Esophagus squamous epithelium (tissue), 5 donors: ENCODE measurements at regions not wholly inside any gene's neighbourhood (a gene's known extent, or its start where the extent isn't known, plus 50 kb on each side); places are given as distances from the start of the nearest gene placed in this dataset.
"Not testable (repeated sequence)": the region's sequence is repeated elsewhere in the genome, so short reads cannot be mapped to it uniquely, and the experiment has no call there.

Experiments
- DNase-seq: peaks from one replicate; lab custom pipeline; 2025; lab: John Stamatoyannopoulos, UW
- H3K27ac ChIP-seq, 4 donors: fragments of 200-600 bp; sonication (generic); one replicate each; pipeline ENCODE4 v1.5.1; 2016 to 2019; ENCODE audit warnings: mild to moderate bottlenecking in 1 of 4
- H3K27me3 ChIP-seq, 4 donors: fragments of 200-600 bp; sonication (generic); 1 replicate in 3 of 4; 2 replicates in 1 of 4; pipeline versions ENCODE4 v1.5.1 to v1.6.0; 2017 to 2021; ENCODE audit warnings: antibody characterized with exemption in 1 of 4
- H3K36me3 ChIP-seq, 3 donors: fragments of 200-600 bp; sonication (generic); one replicate each; pipeline ENCODE4 v1.5.1; 2016 to 2019
- H3K4me1 ChIP-seq, 3 donors: fragments of 200-600 bp; sonication (generic); one replicate each; pipeline ENCODE4 v1.5.1; 2017 to 2019
- H3K4me3 ChIP-seq, 4 donors: fragments of 200-600 bp; sonication (generic); 1 replicate in 3 of 4; 2 replicates in 1 of 4; pipeline ENCODE4 v1.5.1; 2016 to 2019; ENCODE audit warnings: mild to moderate bottlenecking in 2 of 4, moderate library complexity in 1 of 4
- H3K9me3 ChIP-seq, 3 donors: fragments of 200-600 bp; sonication (generic); one replicate each; pipeline ENCODE4 v1.5.1; 2016 to 2019
- POLR2A ChIP-seq, 4 donors: fragments of 450-650 bp; IDR thresholded peaks; one replicate each; pipeline ENCODE4 v1.6.1; 2017; ENCODE audit warnings: antibody characterized with exemption in 4 of 4, mild to moderate bottlenecking in 4 of 4, moderate library complexity in 3 of 4
- WGBS, 2 donors: methylation state at CpG; one replicate each; pipeline ENCODE4 v1.1.5; 2018; 5-methylcytosine and 5-hydroxymethylcytosine counted together
- intact Hi-C: fragments of 100-400 bp; cut with DNase I; formaldehyde crosslinking; loops from one replicate; pipeline ENCODE4 v1.15.0; 2022
- TF ChIP-seq, protein P1 (sequence below), 6 experiments: fragments of 450-650 bp in 4 of 6; fragments of 200-600 bp in 2 of 6; sonication (generic) in 2 of 6; IDR thresholded peaks; one replicate each; pipeline ENCODE4 v1.5.1; 2016 to 2019; ENCODE audit warnings: antibody characterized with exemption in 6 of 6, mild to moderate bottlenecking in 4 of 6, moderate library complexity in 4 of 6
- donor health status: DM: yes; HTN: yes; CAD: no.

DNA sequence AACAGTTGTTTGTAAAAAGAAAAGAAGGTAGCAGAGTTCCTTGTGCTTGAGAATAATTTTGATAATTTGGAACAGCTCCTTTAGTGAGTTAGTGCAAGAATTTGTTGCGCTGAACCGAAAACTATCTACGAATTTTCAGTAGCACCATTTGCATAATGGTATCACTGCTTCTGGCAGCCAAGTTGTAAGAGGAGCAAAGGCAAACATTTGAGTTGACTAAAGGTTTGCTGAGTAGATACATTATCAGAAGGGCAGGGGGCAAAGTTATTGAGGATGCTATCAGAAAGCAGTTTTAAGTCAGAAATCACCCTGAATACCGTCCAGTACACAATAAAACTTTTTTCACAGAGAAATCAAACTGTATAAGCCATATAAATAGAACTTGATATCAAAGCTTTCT is 181.5 kb upstream of the MOCS2 start:
- intact Hi-C loops = no loop called here
- Histone ChIP-seq H3K4me1 (no peaks in the 10 kb centered on the region), H3K9me3 (peaks cover 0 to 10% (median 0%) of the 10 kb centered on the region in 3 donors), H3K4me3 (no peak overlapping the region), H3K27me3 (no peaks in the 10 kb centered on the region), H3K36me3 (no peaks in the 10 kb centered on the region), H3K27ac (no peak overlapping the region)
- TF ChIP-seq, protein P1, sequence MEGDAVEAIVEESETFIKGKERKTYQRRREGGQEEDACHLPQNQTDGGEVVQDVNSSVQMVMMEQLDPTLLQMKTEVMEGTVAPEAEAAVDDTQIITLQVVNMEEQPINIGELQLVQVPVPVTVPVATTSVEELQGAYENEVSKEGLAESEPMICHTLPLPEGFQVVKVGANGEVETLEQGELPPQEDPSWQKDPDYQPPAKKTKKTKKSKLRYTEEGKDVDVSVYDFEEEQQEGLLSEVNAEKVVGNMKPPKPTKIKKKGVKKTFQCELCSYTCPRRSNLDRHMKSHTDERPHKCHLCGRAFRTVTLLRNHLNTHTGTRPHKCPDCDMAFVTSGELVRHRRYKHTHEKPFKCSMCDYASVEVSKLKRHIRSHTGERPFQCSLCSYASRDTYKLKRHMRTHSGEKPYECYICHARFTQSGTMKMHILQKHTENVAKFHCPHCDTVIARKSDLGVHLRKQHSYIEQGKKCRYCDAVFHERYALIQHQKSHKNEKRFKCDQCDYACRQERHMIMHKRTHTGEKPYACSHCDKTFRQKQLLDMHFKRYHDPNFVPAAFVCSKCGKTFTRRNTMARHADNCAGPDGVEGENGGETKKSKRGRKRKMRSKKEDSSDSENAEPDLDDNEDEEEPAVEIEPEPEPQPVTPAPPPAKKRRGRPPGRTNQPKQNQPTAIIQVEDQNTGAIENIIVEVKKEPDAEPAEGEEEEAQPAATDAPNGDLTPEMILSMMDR (IDR thresholded peaks at IDR 0.05) = no peak
- TF ChIP-seq POLR2A (IDR thresholded peaks at IDR 0.05) = no peak
- WGBS, 2 donors = 61 to 84% methylated on average over 4 of the region's 4 CpGs
- DNase-seq = no peak

GRCh38 chr5:53291528-53291927 is 182.0 kb upstream of the MOCS2 start:
- H3K27me3 ChIP-seq = no peaks in the 10 kb centered on the region
- H3K4me1 ChIP-seq = no peaks in the 10 kb centered on the region
- peak overlapping the region in 1 of 4 donors; percentile 45 for H3K27ac ChIP-seq
- TF ChIP-seq POLR2A (IDR thresholded peaks at IDR 0.05) = no peak
- TF ChIP-seq, protein P1 (IDR thresholded peaks at IDR 0.05) = no peak
- H3K9me3 ChIP-seq = peaks cover 0 to 10% (median 0%) of the 10 kb centered on the region in 3 donors
- no peak for DNase-seq
- H3K36me3 ChIP-seq = no peaks in the 10 kb centered on the region
- no peak overlapping the region for H3K4me3 ChIP-seq
- intact Hi-C loops = no loop called here

DNA sequence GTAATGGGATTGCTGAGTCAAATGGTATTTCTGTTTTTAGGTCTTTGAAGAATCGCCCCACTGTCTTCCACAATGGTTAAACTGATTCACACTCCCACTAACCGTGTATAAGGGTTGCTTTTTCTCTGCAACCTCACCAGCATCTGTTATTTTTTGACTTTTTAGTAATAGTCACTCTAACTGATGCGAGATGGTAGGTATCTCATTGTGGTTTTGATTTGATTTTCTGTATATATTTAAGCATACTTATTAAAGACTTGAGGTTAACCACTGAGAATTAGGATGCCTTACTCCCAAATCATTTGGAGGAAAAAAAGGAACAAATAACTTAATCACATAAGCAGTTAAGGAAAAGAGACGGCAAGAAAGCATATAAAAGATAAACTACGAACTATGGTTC is 181.6 kb upstream of the FST start:
- H3K27ac ChIP-seq = no peak overlapping the region
- H3K4me3 ChIP-seq = no peak overlapping the region
- no peaks in the 10 kb centered on the region for H3K36me3 ChIP-seq
- WGBS, 2 donors = 87 to 90% methylated on average over 5 of the region's 5 CpGs
- intact Hi-C loops = no loop called here
- TF ChIP-seq POLR2A (IDR thresholded peaks at IDR 0.05) = no peak
- TF ChIP-seq, protein P1 (IDR thresholded peaks at IDR 0.05) = no peak
- peaks cover 0 to 6% (median 0%) of the 10 kb centered on the region in 3 donors for H3K4me1 ChIP-seq
- H3K27me3 ChIP-seq = no peaks in the 10 kb centered on the region
- H3K9me3 ChIP-seq = no peaks in the 10 kb centered on the region
- no peak for DNase-seq

DNA sequence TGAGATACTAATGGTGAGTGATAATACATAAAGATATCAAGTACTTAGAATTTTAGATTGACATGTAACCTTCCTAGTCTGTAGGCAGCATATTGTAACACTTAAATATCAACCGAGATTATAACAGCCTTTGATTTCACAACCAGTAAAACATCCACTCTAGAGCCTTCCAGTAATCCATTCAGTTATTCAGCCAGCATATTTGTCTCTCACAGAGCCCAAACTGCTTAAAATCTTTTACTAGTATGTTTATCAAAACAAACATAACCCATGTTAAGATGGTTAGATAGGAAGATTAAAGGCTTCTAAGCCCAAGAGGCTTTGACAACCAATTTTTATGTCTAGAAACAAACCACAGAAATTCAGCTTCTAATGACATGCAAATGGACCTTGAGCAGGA is 177.9 kb upstream of the FST start:
- Histone ChIP-seq H3K36me3 (no peaks in the 10 kb centered on the region), H3K4me1 (peaks cover 0 to 6% (median 0%) of the 10 kb centered on the region in 3 donors), H3K27ac (no peak overlapping the region), H3K9me3 (no peaks in the 10 kb centered on the region), H3K4me3 (no peak overlapping the region), H3K27me3 (no peaks in the 10 kb centered on the region)
- no peak for TF ChIP-seq POLR2A (IDR thresholded peaks at IDR 0.05)
- TF ChIP-seq, protein P1 (IDR thresholded peaks at IDR 0.05) = no peak
- intact Hi-C loops = no loop called here
- no peak for DNase-seq
- 35 to 37% methylated on average over 1 of the region's 1 CpG for WGBS, 2 donors

DNA sequence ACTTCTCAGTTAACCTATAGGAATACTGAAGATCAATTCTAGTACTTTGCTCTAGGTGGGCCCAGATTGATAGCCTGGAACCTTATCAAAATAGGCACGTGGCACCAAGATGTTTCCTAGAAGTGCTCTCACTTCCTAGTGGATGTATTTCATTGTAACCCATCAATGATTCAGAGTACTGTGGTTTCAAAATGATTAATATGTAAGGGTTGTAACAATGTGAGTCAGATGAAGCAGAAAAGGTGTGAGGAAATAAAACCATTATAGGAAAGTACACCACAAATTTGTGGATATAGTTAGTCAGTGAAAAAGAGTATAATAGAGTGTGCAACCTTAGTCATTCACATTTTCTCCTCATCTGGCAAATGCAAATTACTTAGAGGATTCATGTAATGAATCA is 177.3 kb upstream of the FST start:
- Histone ChIP-seq H3K9me3 (no peaks in the 10 kb centered on the region), H3K4me1 (peaks cover 0 to 6% (median 0%) of the 10 kb centered on the region in 3 donors), H3K4me3 (no peak overlapping the region), H3K27ac (no peak overlapping the region), H3K36me3 (no peaks in the 10 kb centered on the region), H3K27me3 (no peaks in the 10 kb centered on the region)
- no peak for DNase-seq
- whole genome bisulfite sequencing, 2 donors = 5 to 26% methylated on average over 1 of the region's 1 CpG
- intact Hi-C loops = no loop called here
- TF ChIP-seq, protein P1 (IDR thresholded peaks at IDR 0.05) = no peak
- no peak for TF ChIP-seq POLR2A (IDR thresholded peaks at IDR 0.05)

DNA sequence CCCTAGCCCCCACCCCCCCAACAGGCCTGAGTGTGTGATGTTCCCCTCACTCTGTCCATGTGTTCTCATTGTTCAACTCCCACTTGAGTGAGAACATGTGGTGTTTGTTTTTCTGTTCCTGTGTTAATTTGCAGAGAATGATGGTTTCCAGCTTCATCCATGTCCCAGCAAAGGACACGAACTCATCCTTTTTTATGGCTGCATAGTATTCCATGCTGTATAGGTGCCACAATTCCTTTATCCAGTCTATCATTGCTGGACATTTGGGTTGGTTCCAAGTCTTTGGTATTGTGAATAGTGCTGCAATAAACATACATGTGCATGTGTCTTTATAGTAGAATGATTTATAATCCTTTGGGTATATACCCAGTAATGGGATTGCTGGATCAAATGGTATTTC is 175.1 kb upstream of the FST start:
- H3K36me3 ChIP-seq, H3K4me3 ChIP-seq, H3K9me3 ChIP-seq, H3K27me3 ChIP-seq, DNase-seq, H3K27ac ChIP-seq, H3K4me1 ChIP-seq, intact Hi-C loops: not testable (repeated sequence)
- WGBS, 2 donors = 64 to 79% methylated on average over 1 of the region's 1 CpG
